ENCODE measurements at regions not wholly inside any gene's neighbourhood (a gene's known extent, or its start where the extent isn't known, plus 50 kb on each side); places are given as distances from the start of the nearest gene placed in this dataset.

DNA sequence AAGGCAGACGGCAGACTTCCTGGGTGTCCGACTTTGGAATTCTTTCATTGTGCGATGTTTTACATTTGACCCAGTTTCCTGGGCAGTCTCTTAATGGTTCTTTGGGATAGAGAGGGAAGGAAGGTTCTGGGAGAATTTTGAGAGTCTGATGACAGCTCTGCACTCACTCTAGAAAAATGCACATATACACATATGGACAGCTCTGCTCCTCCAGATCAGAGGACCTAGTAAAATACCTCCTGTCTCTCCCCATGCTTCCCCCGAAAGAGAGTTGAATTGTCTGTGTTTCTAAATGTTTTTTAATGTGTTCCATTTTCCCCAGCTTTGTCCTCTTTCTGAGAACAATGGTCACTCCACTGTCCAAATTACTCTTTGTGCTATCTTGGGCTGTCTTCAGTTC lies 102.0 kb upstream of the CXCR4 start:
- BruUV-seq (replicated peaks): no TSS peak
- TF ChIP-seq, protein P1, sequence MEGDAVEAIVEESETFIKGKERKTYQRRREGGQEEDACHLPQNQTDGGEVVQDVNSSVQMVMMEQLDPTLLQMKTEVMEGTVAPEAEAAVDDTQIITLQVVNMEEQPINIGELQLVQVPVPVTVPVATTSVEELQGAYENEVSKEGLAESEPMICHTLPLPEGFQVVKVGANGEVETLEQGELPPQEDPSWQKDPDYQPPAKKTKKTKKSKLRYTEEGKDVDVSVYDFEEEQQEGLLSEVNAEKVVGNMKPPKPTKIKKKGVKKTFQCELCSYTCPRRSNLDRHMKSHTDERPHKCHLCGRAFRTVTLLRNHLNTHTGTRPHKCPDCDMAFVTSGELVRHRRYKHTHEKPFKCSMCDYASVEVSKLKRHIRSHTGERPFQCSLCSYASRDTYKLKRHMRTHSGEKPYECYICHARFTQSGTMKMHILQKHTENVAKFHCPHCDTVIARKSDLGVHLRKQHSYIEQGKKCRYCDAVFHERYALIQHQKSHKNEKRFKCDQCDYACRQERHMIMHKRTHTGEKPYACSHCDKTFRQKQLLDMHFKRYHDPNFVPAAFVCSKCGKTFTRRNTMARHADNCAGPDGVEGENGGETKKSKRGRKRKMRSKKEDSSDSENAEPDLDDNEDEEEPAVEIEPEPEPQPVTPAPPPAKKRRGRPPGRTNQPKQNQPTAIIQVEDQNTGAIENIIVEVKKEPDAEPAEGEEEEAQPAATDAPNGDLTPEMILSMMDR (conservative IDR thresholded peaks at IDR 0.05; ENCODE audit: low read depth, low read length): no peak
- no peak for TF ChIP-seq EZH2 (IDR thresholded peaks at IDR 0.05; ENCODE audit: borderline replicate concordance, low read depth, low read length, poor library complexity, severe bottlenecking)
- no peak overlapping the region for H3K4me3 ChIP-seq (ENCODE audit: low read depth, low read length, poor library complexity, severe bottlenecking)
- ChIA-PET POLR2A (ENCODE audit: low non-redundant PET) (no interaction called here), CTCF (no interaction called here)
- DNase-seq (ENCODE audit: low spot score): no peak
- no peaks in the 10 kb centered on the region for H3K4me1 ChIP-seq (ENCODE audit: insufficient read depth, low read length, poor library complexity, severe bottlenecking)
- H3K27me3 ChIP-seq (replicated peaks; ENCODE audit: insufficient read depth, low read depth, low read length, poor library complexity): peaks cover 5% of the 10 kb centered on the region
- H3K9me3 ChIP-seq (ENCODE audit: low read depth, low read length, poor library complexity, severe bottlenecking): no peaks in the 10 kb centered on the region
- intact Hi-C loops (cut with micrococcal nuclease; ENCODE audit: unreplicated experiment): no loop called here
- H3K36me3 ChIP-seq (ENCODE audit: insufficient read depth, low read length, poor library complexity, severe bottlenecking): no peaks in the 10 kb centered on the region
- H3K27ac ChIP-seq (ENCODE audit: low read depth, low read length, poor library complexity, severe bottlenecking): no peak overlapping the region

DNA sequence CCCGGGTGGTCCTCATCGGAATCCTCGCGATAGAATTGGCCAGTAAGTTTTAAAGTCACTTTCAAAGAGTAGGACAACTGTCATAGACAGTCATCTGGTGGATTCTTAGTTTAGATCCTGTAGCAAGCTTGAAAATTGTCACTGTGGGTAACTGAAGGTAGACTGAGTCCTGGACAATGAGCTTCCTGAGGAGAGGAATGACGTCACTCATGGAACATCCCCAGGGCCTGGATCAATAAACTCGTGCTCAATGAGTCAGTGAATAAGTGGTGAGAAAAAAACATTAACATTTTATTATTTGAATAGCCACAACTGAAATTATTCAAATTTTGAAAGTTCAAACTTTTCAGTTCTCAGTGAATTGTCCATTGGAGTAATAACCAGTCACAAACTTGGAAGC lies 101.4 kb upstream of the CXCR4 start:
- no TSS peak for BruUV-seq (replicated peaks)
- no peak overlapping the region for H3K27ac ChIP-seq (ENCODE audit: low read depth, low read length, poor library complexity, severe bottlenecking)
- peaks cover 5% of the 10 kb centered on the region for H3K27me3 ChIP-seq (replicated peaks; ENCODE audit: insufficient read depth, low read depth, low read length, poor library complexity)
- CTCF ChIA-PET: no interaction called here
- H3K4me1 ChIP-seq (ENCODE audit: insufficient read depth, low read length, poor library complexity, severe bottlenecking): no peaks in the 10 kb centered on the region
- intact Hi-C loops (cut with micrococcal nuclease; ENCODE audit: unreplicated experiment): no loop called here
- H3K9me3 ChIP-seq (ENCODE audit: low read depth, low read length, poor library complexity, severe bottlenecking): no peaks in the 10 kb centered on the region
- TF ChIP-seq EZH2 (IDR thresholded peaks at IDR 0.05; ENCODE audit: borderline replicate concordance, low read depth, low read length, poor library complexity, severe bottlenecking): no peak
- TF ChIP-seq, protein P1 (conservative IDR thresholded peaks at IDR 0.05; ENCODE audit: low read depth, low read length): no peak
- POLR2A ChIA-PET (ENCODE audit: low non-redundant PET): no interaction called here
- H3K36me3 ChIP-seq (ENCODE audit: insufficient read depth, low read length, poor library complexity, severe bottlenecking): no peaks in the 10 kb centered on the region
- no peak overlapping the region for H3K4me3 ChIP-seq (ENCODE audit: low read depth, low read length, poor library complexity, severe bottlenecking)
- DNase-seq (ENCODE audit: low spot score): no peak

DNA sequence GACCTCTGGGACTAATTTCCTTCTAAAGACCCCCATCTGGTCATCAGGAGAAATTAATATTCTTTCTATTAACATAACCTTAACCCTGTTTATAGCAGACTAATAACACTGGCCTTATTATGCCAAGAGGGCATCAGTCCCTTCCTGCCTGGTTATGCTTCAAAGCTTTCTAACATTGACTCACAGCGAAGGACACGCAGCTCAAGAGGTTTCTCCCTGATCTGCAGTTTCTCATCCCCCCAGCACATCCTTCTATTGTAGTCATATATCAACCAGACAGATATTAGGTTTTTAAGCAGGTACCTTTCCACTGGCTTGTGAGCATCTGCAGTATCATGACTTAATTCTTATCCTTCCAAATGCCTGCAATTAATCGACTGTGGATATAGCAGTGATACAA lies 100.0 kb upstream of the CXCR4 start:
- Histone ChIP-seq H3K27ac (ENCODE audit: low read depth, low read length, poor library complexity, severe bottlenecking) (no peak overlapping the region), H3K27me3 (replicated peaks; ENCODE audit: insufficient read depth, low read depth, low read length, poor library complexity) (peaks cover 8% of the 10 kb centered on the region), H3K36me3 (ENCODE audit: insufficient read depth, low read length, poor library complexity, severe bottlenecking) (no peaks in the 10 kb centered on the region), H3K4me3 (ENCODE audit: low read depth, low read length, poor library complexity, severe bottlenecking) (no peak overlapping the region), H3K9me3 (ENCODE audit: low read depth, low read length, poor library complexity, severe bottlenecking) (no peaks in the 10 kb centered on the region), H3K4me1 (ENCODE audit: insufficient read depth, low read length, poor library complexity, severe bottlenecking) (no peaks in the 10 kb centered on the region)
- intact Hi-C loops (cut with micrococcal nuclease; ENCODE audit: unreplicated experiment): no loop called here
- ChIA-PET POLR2A (ENCODE audit: low non-redundant PET) (no interaction called here), CTCF (no interaction called here)
- TF ChIP-seq EZH2 (IDR thresholded peaks at IDR 0.05; ENCODE audit: borderline replicate concordance, low read depth, low read length, poor library complexity, severe bottlenecking): no peak
- TF ChIP-seq, protein P1 (conservative IDR thresholded peaks at IDR 0.05; ENCODE audit: low read depth, low read length): no peak
- BruUV-seq (replicated peaks): no TSS peak
- DNase-seq (ENCODE audit: low spot score): no peak
